DMS153 treated with DMSO at 0.1 percent for 48 hours (cell line): ENCODE measurements at regions not wholly inside any gene's neighbourhood (a gene's known extent, or its start where the extent isn't known, plus 50 kb on each side); places are given as distances from the start of the nearest gene placed in this dataset.

ENCODE experiments used
- DNase-seq: peaks from one replicate; lab custom pipeline; 2025; ENCODE audit not compliant: unreplicated experiment; lab: John Stamatoyannopoulos, UW

DNA sequence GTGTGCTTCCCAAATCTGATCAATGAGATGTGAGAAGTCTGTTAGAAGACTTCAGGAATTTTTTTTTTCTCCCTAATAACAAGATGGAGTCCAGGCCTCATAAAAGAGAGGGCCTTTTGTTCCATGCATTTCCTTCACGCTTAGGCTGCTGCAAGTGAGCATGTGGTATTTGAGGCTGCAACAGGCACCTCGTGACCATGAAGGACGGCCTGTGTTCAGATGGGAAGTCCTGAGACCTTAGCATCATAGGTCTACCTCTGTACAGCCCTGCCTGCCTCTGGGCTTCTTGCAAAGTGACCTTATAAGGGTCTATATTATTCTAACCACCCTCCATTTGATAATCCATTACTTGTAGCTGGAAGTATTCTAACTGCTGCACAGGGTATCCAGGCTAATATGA is 86.6 kb downstream of the BOD1 start:
- no peak for DNase-seq

GRCh38 chr5:173527671-173528070 is 88.8 kb downstream of the BOD1 start:
- DNase-seq, result no peak

GRCh38 chr5:173524136-173524535 is 92.3 kb downstream of the BOD1 start:
- DNase-seq, result no peak

DNA sequence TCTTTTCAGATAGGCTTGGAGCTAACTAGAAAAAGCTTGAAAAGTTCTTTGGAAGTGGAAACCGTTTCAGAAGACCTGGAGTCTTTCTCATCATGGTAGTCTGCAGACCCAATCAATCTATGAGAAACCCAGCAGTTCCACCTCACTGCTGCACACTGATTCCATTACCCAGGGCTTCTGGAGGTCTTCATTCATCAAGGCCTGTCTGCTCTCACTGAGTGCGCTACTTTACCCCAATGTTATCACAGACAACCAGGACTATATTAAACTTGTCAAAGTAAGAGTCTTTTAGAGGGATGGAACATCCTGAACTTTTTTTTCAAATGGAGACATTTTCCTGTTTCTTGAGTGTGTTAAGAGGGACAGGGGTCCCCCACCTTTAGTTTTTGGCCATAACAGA is 93.1 kb downstream of the BOD1 start:
- no peak for DNase-seq

DNA sequence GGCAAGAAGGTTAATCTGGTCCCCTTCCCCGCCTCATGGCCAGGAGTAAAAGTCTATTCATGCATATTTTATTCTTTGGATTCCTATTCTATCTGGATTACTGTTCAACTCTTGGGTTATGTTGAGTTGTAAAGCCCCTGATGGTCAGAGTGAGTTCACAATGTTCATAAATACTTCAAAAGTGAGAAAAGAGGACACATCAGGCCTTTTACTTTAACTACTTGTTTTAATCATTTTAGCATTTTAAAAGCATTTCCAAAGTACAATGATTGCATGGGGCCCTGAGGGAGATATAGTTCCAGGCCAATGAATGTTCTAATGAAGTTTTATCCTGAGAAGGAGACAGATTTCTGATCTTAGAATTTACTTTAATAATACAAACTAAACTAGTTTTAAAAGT is 93.9 kb downstream of the BOD1 start:
- no peak for DNase-seq

DNA sequence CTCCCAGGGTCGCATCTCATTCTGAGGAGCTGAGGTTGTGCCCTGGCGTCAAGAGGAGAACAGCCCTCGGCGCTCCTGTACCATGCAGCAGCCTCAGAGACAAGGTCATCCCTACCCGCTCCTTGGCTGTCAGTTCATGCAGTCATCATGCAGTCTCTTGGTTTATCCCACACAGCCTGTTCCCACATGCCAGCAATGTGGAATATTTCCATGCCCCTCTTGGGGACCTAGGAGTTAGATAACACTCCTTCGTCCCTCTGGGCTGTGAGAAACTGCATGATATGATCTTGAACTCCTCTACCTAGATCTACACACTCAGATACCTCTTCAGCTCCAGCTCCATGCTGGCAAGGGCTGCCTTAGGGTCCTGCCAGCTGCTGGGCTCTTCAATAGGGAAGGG is 97.6 kb downstream of the BOD1 start:
- DNase-seq, result no peak

DNA sequence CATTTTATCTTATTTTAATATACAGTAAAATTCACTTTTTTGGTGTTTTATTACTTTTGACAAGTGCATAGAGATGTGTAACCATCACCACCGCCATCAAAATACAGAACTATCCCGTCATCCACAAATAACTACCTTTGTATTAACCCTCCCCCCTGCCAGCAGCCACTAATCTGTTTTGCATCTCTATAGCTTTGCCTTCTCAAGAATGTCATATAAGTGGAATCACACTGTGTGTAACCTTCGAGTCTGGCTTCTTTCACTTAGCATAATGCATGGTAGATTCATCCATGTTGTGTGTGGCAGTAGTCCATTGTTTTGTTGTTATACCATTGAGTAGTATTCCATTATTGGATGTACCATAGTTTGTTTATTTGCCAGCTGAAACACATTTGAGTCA is 98.8 kb downstream of the BOD1 start:
- no peak for DNase-seq

- DNase-seq, result no peak
These were observed 100.9 kb downstream of the BOD1 start for GRCh38 chr5:173515526-173515925.

DNA sequence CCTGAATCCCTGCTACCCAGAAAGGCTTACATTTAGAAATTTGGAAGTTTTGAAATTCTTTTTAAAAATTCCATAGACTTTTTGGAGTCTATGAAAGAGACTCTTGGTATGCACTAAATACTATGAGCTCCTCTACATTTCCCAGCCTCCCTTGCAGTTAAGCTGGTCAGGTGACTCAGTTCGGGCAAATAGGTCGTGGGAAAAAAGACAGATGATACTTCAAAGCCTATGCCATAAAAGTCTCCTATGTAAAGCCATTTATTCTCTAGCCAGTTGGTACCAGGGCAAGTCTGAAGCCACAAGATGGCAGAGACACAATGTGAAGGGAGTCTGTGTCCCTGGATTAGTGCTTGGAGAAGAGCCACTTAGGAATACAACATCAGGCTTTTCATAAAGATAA is 101.8 kb downstream of the BOD1 start:
- no peak for DNase-seq

DNA sequence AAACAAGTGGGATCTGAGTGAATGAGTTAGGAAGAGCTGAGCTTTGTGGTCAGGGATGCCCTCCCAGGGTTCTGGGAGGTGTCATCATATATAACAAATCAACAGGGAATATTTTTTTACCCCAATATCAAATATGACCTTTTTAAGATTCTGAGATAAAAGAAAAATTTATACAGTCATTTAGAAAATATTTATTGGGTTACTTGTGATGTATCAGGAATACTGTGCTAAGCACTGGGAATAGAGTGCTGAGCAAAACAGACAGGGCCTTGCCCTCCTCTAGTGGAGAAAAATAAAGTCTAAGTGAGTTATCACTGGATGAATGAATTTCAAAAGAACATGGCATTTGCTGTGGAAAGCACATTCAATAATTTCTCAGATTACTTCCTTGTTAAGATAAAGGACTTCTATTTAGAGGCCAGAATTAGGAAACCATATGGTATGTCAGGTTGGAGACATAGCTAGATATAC is 102.9 kb downstream of the BOD1 start:
- no peak for DNase-seq

DNA sequence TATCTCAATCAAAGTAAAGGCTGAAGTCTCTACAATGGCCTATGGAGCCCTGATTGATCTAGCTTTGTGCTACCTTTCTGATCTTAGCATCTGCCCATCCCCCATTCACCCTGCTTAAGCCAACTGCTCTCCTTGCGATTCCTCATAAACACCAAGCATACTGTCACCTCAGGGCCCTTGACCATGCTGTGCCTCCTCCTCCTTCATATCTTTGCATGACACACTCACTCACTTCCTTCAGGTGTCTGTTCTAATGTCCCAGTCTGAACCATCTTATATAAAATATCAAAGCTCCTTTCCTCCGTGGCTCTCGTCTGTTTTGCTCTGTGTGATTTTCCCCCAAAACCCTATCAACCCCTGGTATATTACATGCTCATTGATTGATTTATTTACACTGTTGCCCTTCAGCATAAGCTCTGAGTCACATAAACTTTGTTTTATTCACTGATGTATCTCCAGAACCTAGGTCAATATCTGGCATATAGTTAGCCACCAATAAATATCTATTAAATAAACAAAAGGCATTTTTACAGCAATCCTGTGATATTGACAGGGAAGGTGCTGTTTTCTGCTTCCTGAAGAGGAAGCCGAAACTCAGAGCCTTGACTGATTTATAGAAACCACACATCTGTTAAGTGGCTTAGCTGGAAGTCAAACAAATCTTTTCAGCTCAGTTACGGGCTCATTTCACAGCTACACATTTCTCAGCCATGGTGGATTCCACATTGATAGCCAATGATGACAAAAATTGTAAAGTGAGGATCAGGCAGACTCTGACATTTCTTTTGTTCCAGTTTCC is 103.6 kb downstream of the BOD1 start:
- DNase-seq, result no peak

GRCh38 chr5:173509060-173509459 is 107.4 kb downstream of the BOD1 start:
- no peak for DNase-seq

GRCh38 chr5:173507171-173507570 is 109.3 kb downstream of the BOD1 start:
- no peak for DNase-seq

DNA sequence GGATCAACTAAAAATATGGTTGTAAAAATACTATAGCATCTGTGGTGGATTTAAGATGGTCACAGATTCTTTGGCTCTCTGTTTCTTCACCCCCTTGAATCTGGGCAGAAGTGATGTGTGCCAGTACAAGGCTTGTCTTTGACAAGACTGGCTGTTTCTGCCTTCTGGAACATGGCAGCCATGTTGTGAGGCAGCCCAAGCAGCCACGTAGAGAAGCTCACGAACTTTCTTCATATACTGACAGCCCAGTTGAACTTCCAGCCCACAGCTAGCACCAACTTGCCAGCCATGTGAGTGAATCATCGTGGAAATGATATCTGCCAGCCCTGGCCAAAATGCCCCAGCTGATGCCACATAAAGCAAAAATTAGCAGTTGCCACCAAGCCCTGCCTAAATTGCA is 110.8 kb downstream of the BOD1 start:
- no peak for DNase-seq

DNA sequence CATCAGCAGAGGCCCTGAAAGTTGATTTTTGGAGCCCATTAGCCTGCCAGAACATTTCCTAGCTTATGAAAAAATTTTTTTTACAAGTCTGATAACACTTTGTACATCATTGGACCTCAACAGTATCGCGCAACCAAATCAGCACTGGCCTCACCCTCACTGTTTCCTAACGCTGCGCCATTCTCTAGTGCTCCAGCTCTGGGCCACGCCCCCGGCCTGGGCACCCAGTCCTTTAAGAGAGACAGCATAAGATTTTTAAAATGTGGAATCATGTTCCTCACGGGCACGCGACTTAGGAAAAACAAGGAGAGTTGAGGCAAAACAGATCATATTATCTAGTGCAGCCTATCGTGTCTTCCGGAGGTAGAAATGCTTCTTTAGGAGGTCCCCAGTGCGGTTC is 114.5 kb downstream of the BOD1 start:
- DNase-seq, result no peak

DNA sequence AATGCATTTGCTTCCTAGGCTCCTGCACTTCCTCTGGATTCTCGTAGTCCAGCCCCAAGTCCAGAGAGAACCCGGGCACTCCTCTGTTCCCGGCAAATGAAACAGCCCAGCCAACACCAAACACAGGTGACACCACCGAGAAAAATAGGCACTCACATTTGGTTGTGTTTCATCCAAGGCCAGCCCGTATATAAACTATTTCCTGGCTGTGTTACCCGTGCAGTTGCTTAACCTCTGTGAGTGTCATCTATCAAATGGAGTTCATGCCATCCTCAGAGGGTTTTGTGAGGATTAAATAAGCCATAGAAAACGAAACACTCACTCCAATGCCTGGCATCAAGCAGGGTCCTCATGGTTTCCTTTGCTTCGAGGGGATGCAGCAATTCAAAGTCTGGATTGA is 115.2 kb downstream of the BOD1 start:
- DNase-seq, result no peak

DNA sequence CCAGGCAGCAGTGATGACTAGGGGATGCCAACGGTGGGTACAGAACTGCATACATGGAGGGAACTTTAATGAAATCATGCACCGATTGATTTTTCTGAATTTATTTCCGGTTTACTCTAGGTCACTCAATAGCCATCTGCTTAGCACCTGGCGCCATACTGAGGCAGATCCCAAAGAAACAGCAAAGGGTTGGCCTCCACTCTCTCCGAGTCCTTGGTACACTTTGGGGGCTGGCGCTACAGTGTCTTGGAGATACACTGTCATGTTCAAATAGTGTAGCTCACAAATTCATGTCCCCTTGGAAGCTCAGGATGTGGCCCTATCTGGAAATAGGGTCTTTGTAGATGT is 116.3 kb downstream of the BOD1 start:
- no peak for DNase-seq

DNA sequence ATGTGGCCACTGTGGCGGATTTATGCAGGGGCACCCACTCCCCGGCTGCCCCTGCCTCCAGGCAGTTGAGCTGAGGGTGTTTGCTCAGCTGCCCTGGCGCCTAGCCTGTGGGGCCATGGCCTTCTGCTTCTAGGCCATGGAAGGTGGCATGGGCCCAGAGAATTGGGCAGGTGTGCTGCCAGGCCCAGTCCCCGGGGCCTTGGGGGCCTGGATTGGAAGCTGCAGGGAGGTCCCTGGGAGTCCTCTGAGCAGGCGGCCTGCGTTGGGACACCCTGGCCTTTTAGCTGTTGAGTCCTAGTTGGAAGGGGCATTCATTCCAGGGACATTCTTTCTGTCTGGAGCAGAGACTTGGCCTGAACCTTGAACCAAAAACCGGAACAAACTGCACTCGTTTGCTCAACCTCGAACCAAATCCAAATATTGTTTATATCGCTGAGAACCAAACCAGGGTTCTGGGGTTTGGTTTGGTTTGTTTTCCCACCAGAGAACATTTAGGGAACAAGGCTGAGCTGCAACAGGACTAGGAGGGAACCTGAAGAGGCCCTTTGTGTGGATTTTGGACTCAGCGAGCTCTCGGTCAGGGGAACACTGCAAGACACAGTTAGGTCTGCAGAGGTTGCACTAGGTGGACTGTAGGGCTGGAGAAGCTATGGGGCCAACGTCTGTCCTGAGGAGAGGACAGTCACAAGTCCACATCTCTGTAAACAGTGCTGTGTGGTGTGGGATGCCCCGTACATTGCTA is 116.8 kb downstream of the BOD1 start:
- DNase-seq, result no peak

GRCh38 chr5:173498739-173499470 is 117.5 kb downstream of the BOD1 start:
- DNase-seq, result no peak

GRCh38 chr5:173498286-173498685 is 118.2 kb downstream of the BOD1 start:
- no peak for DNase-seq

DNA sequence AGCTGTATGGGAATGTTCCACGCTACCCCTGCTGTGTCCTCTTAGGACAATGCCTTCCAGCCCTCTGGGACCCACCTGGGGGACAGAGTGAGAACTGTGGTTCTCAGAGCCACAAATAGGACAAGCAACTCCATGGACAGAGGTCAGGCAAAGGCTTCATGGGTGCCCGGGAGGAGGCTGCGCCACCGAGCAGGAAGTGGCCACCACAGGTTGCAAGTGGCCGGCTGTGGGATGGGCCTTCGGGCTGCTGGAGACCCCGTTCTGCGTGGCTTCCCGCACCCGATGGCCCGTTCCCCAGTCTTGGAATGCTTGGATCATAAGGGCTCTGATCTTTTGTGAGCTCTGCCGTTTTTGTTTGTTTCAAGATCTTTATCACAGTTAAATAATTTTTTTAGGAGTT is 118.8 kb downstream of the BOD1 start:
- no peak for DNase-seq

DNA sequence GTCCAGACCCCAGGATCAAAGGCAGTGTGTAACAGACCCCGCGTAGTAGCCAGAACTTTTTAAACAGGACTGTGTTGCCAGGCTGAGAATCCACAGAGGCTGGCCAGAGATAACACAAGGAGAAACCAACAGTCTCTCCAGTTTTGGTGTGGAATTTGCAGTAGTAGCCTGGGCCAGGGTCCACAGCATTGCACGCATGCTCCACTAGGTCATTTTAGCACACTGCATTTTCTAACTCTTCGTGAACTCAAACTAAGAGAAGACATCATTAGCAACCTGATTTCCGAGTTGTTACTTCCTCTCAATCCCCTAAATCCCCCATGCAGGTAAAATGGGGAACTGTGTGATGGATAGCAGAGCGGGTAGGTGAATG is 119.6 kb downstream of the BOD1 start:
- no peak for DNase-seq
